GM19043 (cell line): ENCODE measurements at regions not wholly inside any gene's neighbourhood (a gene's known extent, or its start where the extent isn't known, plus 50 kb on each side); places are given as distances from the start of the nearest gene placed in this dataset.
"Not testable (repeated sequence)": the region's sequence is repeated elsewhere in the genome, so short reads cannot be mapped to it uniquely, and the experiment has no call there.

Experiments used
- ATAC-seq: cut with Tn5 transposase; IDR thresholded peaks from one replicate; pipeline ENCODE4 v1.9.1; 2021; ENCODE audit warnings: low read depth; ENCODE audit not compliant: unreplicated experiment

- ATAC-seq: no peak
Observed at GRCh38 chr2:21328177-21328576, 204.4 kb downstream of the TDRD15 start.

- no peak for ATAC-seq
Observed at GRCh38 chr2:21330786-21331391, 207.1 kb downstream of the TDRD15 start.

GRCh38 chr2:21331625-21332370 is 208.0 kb downstream of the TDRD15 start:
- no peak for ATAC-seq

DNA sequence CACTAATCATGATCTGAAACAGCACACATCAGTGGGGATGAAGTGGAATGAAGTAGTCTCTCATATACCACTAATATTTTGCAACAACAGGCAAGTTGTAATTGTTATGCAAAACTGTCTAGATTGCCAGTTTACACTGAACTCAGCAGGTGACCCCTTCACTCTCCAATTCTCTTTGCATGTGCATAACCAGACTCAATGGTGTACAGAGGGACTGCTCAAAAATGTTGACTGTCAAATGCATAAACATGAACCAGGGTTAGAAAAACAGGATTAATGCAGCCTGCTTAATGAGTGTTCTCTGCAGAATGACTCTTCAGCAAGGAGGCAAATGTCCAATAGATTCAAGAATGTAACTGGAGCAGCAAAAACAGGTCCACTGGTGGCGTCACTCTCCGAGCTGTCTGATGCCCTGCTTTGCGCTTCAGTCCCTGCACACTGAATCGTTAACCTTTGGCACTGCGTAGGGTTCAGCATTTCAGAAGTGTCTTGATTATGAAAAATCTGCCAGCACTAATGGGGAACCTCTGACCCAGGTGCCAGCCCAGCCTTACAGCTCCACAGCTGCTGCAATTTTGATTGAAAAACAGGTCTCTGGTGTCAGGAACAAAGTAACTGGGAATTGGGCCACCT is 209.3 kb downstream of the TDRD15 start:
- no peak for ATAC-seq

GRCh38 chr2:21333684-21334083 is 209.9 kb downstream of the TDRD15 start:
- no peak for ATAC-seq

GRCh38 chr2:21346984-21347383 is 223.2 kb downstream of the TDRD15 start:
- ATAC-seq: no peak

GRCh38 chr2:21353879-21354679 is 230.3 kb downstream of the TDRD15 start:
- ATAC-seq: no peak

DNA sequence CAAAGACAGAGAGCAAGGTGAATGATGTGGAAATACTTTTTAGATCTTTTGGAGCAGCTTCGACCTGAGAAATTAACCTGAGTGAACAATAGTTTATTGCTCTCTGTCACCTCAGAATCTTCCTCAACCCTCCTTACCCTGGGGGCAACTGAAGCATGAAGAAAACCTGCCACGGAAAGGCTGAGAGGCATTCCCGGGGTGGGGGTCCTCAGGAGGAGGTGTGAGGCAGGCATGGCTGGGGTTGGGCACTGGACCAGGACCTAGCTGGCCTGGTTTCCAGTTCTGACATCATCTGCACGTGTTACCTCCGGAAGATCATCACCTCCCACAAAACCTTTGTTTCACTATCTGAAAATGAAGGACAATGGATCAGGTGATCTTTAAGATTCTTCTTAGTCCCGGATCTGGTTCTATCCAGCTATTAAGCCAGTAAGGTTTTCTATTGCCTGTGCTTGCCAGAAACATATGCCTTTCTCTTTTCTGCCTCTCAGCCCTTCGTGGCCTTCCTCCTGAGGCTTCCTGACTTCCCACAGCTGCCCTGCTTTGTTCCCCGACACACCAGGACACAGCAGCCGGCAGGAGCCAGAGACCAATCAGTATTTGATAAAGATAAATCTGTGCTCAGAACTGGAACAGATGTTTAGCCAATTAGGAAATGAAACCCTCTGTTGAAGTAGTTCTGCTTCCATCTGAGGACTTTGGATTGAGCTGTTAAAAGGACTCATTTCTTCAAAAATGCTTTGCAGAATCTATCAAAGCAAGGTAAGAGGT is 232.5 kb downstream of the TDRD15 start:
- no peak for ATAC-seq

DNA sequence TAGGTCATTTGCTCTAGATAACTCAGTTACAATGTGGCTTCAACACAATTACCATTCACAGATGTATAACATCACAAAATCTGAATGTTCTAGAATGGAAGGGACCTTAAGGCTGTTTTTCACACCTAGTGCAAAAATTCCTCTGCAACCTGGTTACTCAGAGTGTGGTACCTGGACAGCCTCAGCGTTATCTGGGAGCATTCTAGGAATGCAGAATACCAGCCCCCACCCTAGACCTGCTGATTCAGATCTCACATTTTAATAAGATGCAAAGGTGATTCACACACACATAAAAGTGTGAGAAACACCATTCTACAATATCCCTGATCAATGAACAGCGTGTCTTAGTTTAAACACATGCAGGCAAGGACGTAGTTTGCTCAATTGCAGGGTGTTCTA is 233.1 kb downstream of the TDRD15 start:
- ATAC-seq: no peak

DNA sequence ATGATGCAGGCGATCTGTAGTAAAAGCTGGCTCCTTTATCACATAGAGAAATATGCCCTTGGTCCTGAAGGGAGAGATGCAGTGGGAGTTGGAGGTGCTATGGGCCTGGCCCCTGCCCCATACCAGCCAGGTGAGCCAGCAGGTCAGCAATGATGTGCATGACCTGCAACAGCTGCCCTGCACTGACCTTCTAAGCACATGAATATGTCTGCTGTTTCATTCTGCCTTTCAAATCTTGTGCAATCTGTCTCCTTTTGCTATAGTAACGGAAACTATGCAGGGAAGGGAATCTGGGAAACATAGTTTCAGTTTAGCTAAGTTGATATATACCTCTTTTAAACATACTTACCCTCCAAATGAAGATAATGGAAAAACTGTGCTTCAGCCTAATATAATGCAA is 235.2 kb downstream of the TDRD15 start:
- no peak for ATAC-seq

GRCh38 chr2:21361384-21361783 is 237.6 kb downstream of the TDRD15 start:
- no peak for ATAC-seq

DNA sequence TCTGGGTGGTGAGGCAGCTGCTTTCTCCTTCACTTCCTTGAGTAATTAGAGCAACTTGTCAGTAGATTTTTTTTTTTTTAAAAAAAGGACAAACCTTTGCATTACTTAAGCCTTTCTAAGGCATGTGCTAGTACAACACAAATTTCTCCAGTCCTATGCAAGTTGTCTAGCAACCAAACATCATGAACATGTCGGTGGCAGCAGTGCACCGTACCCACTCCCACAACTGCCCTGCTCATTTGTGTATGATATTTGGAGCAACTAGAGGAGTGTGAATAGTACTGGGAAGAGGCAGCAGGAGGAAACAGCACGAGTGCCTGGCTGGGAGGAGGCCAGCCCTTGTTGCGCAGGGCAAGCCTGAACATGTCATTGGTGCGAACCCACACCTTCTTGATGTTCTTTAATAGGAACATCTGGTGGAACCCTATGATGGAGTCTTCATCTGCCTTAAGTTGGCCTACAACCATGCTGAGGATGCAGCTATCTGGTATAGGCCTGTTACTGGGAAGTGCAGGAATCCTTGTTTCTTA is 238.3 kb downstream of the TDRD15 start:
- no peak for ATAC-seq

GRCh38 chr2:21363364-21363763 is 239.6 kb downstream of the TDRD15 start:
- ATAC-seq: no peak

GRCh38 chr2:21367421-21367820 is 243.7 kb downstream of the TDRD15 start:
- no peak for ATAC-seq

DNA sequence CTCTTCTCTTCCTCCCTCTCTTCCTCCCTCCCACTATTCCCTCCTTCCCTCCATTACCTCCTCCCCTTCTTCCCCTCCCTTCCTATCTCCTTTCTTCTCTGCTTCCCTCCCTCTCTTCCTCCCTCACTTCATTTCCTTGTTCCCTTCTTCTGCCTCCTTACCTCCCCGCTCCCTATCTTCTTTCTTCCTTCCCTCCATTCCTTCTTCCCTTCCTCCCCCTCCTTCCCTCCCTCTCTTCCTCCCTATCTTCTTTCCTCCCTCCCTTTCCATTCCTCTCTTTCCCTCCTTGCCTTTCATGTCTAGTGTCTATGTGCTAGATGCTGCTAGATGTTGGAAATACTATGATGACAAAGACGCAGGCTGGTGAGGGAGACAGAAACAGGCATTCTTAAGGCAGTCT is 246.0 kb downstream of the TDRD15 start:
- no peak for ATAC-seq

GRCh38 chr2:21371499-21372003 is 247.8 kb downstream of the TDRD15 start:
- no peak for ATAC-seq

DNA sequence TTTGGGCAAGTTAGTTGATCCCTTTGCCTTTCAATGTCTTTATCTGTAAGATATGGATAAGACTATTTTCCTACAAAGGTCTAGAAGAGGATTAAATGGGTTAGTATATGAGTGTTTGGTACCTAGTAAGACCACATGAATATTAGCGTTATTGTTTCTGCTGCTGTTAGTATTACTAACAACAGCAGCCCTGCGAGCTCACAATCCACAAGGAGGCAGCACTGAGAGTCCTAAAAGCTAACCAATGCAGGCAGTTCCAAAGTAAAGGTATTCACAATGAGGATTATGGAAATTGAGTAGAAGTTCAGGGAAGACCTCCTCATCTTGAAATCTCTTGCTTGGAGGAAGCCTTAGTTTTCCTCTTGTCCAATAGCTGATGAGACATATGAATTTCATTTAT is 248.9 kb downstream of the TDRD15 start:
- ATAC-seq: no peak

DNA sequence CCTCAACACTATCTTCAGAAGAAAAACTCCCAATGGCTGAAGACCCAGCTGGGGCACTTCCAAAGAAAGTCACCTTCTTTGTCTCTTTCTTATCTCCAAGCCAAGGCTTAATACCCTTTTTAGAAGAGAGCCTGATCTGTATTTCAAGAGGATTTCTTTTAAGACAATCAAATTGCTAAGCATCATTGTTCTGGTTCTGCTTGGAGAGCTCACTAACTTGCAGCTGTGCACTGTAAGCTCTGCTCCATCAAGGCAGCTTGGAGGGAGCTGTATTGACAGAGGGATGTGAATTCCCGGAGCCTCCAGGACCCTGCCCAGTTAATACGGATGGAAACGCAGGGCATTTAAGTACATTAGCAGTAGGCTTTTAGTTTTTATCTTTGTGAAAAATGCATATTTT is 253.1 kb downstream of the TDRD15 start:
- no peak for ATAC-seq

GRCh38 chr2:21379140-21379539 is 255.4 kb downstream of the TDRD15 start:
- no peak for ATAC-seq

DNA sequence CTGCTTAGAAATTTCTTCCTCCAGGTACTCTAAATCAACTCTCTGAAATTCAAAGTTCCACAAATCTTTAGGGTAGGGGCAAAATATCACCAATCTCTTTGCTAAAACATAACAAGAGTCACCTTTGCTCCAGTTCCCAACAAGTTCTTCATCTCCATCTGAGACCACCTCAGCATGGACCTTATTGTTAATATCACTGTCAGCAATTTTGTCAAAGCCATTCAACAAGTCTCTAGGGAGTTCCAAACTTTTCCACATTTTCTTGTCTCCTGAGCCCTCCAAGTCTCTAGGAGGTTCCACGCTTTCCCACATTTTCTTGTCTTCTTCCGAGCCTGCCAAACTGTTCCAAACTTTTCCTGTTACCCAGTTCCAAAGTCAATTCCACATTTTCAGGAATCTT is 255.9 kb downstream of the TDRD15 start:
- ATAC-seq: not testable (repeated sequence)
